H7 (cell line): ENCODE measurements at regions not wholly inside any gene's neighbourhood (a gene's known extent, or its start where the extent isn't known, plus 50 kb on each side); places are given as distances from the start of the nearest gene placed in this dataset.
A peak's percentile ranks its signal among the peaks of the same experiment; 100 is the strongest.

Source experiments
- DNase-seq: peaks from one replicate; pipeline ENCODE4 v3.0.0; 2012
- H3K27me3 ChIP-seq: 2 replicates; pipeline ENCODE4 v1.6.0; 2011; ENCODE audit warnings: mild to moderate bottlenecking, low read length; ENCODE audit not compliant: control insufficient read depth, insufficient read depth
- H3K36me3 ChIP-seq: replicated peaks from 2 replicates; pipeline ENCODE4 v1.5.1; 2011; ENCODE audit warnings: low read length; ENCODE audit not compliant: control insufficient read depth, insufficient read depth
- H3K4me3 ChIP-seq: 2 replicates; pipeline ENCODE4 v1.5.1; 2011; ENCODE audit warnings: low read depth, mild to moderate bottlenecking, control low read depth, low read length, moderate library complexity; ENCODE audit not compliant: insufficient read depth

GRCh38 chr10:130726996-130727725 is 584.4 kb downstream of the TCERG1L start:
- Histone ChIP-seq H3K36me3 (no peaks in the 10 kb centered on the region), H3K27me3 (no peaks in the 10 kb centered on the region), H3K4me3 (no peak overlapping the region)

GRCh38 chr10:130727766-130728490 is 583.6 kb downstream of the TCERG1L start:
- Histone ChIP-seq H3K4me3 (no peak overlapping the region), H3K36me3 (no peaks in the 10 kb centered on the region), H3K27me3 (no peaks in the 10 kb centered on the region)
- DNase-seq, result no peak

More at GRCh38 chr10:130726996-130727725, 584.4 kb downstream of the TCERG1L start:
- DNase-seq, result no peak

GRCh38 chr10:130728531-130729215 is 582.8 kb downstream of the TCERG1L start:
- DNase-seq, result no peak
- Histone ChIP-seq H3K36me3 (no peaks in the 10 kb centered on the region), H3K27me3 (no peaks in the 10 kb centered on the region), H3K4me3 (no peak overlapping the region)

GRCh38 chr10:130729876-130730275 is 581.6 kb downstream of the TCERG1L start:
- H3K36me3 ChIP-seq, result no peaks in the 10 kb centered on the region
- no peaks in the 10 kb centered on the region for H3K27me3 ChIP-seq
- no peak for DNase-seq
- no peak overlapping the region for H3K4me3 ChIP-seq

GRCh38 chr10:130737186-130737585 is 574.3 kb downstream of the TCERG1L start:
- no peak for DNase-seq
- Histone ChIP-seq H3K27me3 (no peaks in the 10 kb centered on the region), H3K4me3 (no peak overlapping the region)

GRCh38 chr10:130737621-130738020 is 573.9 kb downstream of the TCERG1L start:
- no peaks in the 10 kb centered on the region for H3K36me3 ChIP-seq
- H3K4me3 ChIP-seq, result no peak overlapping the region
- no peaks in the 10 kb centered on the region for H3K27me3 ChIP-seq
- peak; percentile 78 for DNase-seq

More at GRCh38 chr10:130737186-130737585, 574.3 kb downstream of the TCERG1L start:
- no peaks in the 10 kb centered on the region for H3K36me3 ChIP-seq

GRCh38 chr10:130739016-130739756 is 572.3 kb downstream of the TCERG1L start:
- H3K4me3 ChIP-seq, result no peak overlapping the region

GRCh38 chr10:130739757-130740145 is 571.8 kb downstream of the TCERG1L start:
- Histone ChIP-seq H3K36me3 (no peaks in the 10 kb centered on the region), H3K27me3 (no peaks in the 10 kb centered on the region), H3K4me3 (no peak overlapping the region)
- DNase-seq, result no peak

More at GRCh38 chr10:130739016-130739756, 572.3 kb downstream of the TCERG1L start:
- Histone ChIP-seq H3K36me3 (no peaks in the 10 kb centered on the region), H3K27me3 (no peaks in the 10 kb centered on the region)
- DNase-seq, result no peak

GRCh38 chr10:130740166-130740565 is 571.4 kb downstream of the TCERG1L start:
- H3K36me3 ChIP-seq, result no peaks in the 10 kb centered on the region
- no peak for DNase-seq
- H3K4me3 ChIP-seq, result no peak overlapping the region
- no peaks in the 10 kb centered on the region for H3K27me3 ChIP-seq

- no peaks in the 10 kb centered on the region for H3K27me3 ChIP-seq
- no peak for DNase-seq
- no peaks in the 10 kb centered on the region for H3K36me3 ChIP-seq
- no peak overlapping the region for H3K4me3 ChIP-seq
Measured at GRCh38 chr10:130740915-130741750, 570.4 kb downstream of the TCERG1L start.

- Histone ChIP-seq H3K4me3 (no peak overlapping the region), H3K36me3 (no peaks in the 10 kb centered on the region), H3K27me3 (no peaks in the 10 kb centered on the region)
- DNase-seq, result no peak
Measured at GRCh38 chr10:130741901-130742855, 569.3 kb downstream of the TCERG1L start.

- Histone ChIP-seq H3K36me3 (no peaks in the 10 kb centered on the region), H3K27me3 (no peaks in the 10 kb centered on the region), H3K4me3 (no peak overlapping the region)
- DNase-seq, result peak; percentile 69
Measured at GRCh38 chr10:130742941-130743675, 568.4 kb downstream of the TCERG1L start.
